Ishikawa (cell line): ENCODE measurements at regions not wholly inside any gene's neighbourhood (a gene's known extent, or its start where the extent isn't known, plus 50 kb on each side); places are given as distances from the start of the nearest gene placed in this dataset.

Experiments used
- CEBPB ChIP-seq: IDR thresholded peaks from 2 replicates; pipeline ENCODE4 v1.6.1; 2012
- CREB1 ChIP-seq: IDR thresholded peaks from 2 replicates; pipeline ENCODE4 v1.6.1; 2012; ENCODE audit warnings: low read depth
- EGR1 ChIP-seq: IDR thresholded peaks from 2 replicates; pipeline ENCODE4 v1.6.1; 2012
- EP300 ChIP-seq: IDR thresholded peaks from 2 replicates; pipeline ENCODE4 v1.6.1; 2012; ENCODE audit warnings: borderline replicate concordance
- FOXM1 ChIP-seq: IDR thresholded peaks from 2 replicates; pipeline ENCODE4 v1.6.1; 2012; ENCODE audit warnings: low read depth, borderline replicate concordance
- MAX ChIP-seq: IDR thresholded peaks from 2 replicates; pipeline ENCODE4 v1.6.1; 2012
- NFIC ChIP-seq: IDR thresholded peaks from 2 replicates; pipeline ENCODE4 v1.6.1; 2012
- RAD21 ChIP-seq: IDR thresholded peaks from 2 replicates; pipeline ENCODE4 v1.6.1; 2012; ENCODE audit warnings: low read depth
- TAF1 ChIP-seq: IDR thresholded peaks from 2 replicates; pipeline ENCODE4 v1.6.1; 2012; ENCODE audit warnings: low read depth, mild to moderate bottlenecking
- TCF12 ChIP-seq: IDR thresholded peaks from 2 replicates; pipeline ENCODE4 v1.6.1; 2012; ENCODE audit warnings: low read depth
- TEAD4 ChIP-seq: IDR thresholded peaks from 2 replicates; pipeline ENCODE4 v1.6.1; 2012
- USF1 ChIP-seq: IDR thresholded peaks from 2 replicates; pipeline ENCODE4 v1.6.1; 2012
- YY1 ChIP-seq: IDR thresholded peaks from 2 replicates; pipeline ENCODE4 v1.6.1; 2012; ENCODE audit warnings: low read depth
- ZBTB7A ChIP-seq: IDR thresholded peaks from 2 replicates; pipeline ENCODE4 v1.6.1; 2012; ENCODE audit warnings: low read depth
- TF ChIP-seq, protein P1 (sequence below): IDR thresholded peaks from 2 replicates; pipeline ENCODE4 v1.6.1; 2012; ENCODE audit warnings: low read depth, mild to moderate bottlenecking

DNA sequence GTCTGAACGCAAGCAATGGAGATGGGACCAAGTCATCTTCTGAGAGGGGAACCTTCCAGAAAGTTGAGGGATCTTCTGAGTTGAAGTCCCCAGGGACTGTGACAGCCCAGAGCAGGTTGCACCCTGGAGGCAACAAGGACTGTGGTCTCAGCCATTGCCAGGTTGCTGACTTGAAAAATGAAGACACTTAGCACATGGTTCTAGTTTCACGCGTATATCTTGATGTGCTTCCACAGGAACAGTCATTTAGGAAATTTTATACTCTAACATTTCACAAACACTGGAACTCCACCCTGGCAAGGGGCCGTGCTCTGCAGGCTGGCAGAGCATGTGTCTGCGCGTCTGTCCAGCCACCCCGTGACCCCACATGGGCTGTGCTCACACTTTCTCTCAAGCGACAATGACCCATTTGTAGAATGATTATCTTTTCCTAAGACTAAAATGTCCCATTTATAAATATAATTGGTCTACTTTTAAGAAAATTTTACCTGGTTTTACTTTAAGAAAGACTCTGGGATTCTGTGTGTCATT, 157.0 kb downstream of the ERMARD start:
- TF ChIP-seq TEAD4: no peak
- no peak for TF ChIP-seq MAX
- TF ChIP-seq TCF12: no peak
- no peak for TF ChIP-seq EP300
- TF ChIP-seq NFIC: no peak
- TF ChIP-seq, protein P1, sequence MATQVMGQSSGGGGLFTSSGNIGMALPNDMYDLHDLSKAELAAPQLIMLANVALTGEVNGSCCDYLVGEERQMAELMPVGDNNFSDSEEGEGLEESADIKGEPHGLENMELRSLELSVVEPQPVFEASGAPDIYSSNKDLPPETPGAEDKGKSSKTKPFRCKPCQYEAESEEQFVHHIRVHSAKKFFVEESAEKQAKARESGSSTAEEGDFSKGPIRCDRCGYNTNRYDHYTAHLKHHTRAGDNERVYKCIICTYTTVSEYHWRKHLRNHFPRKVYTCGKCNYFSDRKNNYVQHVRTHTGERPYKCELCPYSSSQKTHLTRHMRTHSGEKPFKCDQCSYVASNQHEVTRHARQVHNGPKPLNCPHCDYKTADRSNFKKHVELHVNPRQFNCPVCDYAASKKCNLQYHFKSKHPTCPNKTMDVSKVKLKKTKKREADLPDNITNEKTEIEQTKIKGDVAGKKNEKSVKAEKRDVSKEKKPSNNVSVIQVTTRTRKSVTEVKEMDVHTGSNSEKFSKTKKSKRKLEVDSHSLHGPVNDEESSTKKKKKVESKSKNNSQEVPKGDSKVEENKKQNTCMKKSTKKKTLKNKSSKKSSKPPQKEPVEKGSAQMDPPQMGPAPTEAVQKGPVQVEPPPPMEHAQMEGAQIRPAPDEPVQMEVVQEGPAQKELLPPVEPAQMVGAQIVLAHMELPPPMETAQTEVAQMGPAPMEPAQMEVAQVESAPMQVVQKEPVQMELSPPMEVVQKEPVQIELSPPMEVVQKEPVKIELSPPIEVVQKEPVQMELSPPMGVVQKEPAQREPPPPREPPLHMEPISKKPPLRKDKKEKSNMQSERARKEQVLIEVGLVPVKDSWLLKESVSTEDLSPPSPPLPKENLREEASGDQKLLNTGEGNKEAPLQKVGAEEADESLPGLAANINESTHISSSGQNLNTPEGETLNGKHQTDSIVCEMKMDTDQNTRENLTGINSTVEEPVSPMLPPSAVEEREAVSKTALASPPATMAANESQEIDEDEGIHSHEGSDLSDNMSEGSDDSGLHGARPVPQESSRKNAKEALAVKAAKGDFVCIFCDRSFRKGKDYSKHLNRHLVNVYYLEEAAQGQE: no peak
- no peak for TF ChIP-seq CREB1
- no peak for TF ChIP-seq TAF1
- no peak for TF ChIP-seq FOXM1
- TF ChIP-seq CEBPB: no peak
- no peak for TF ChIP-seq YY1
- no peak for TF ChIP-seq EGR1
- no peak for TF ChIP-seq USF1

- TF ChIP-seq ZBTB7A: no peak
- no peak for TF ChIP-seq TCF12
- TF ChIP-seq CREB1: no peak
- no peak for TF ChIP-seq EP300
Observed at GRCh38 chr6:169907419-169908115, 156.1 kb downstream of the ERMARD start.

- TF ChIP-seq TEAD4 (no peak), MAX (no peak)
Observed at GRCh38 chr6:169906688-169907418, 155.4 kb downstream of the ERMARD start.

- TF ChIP-seq, protein P1: 0 out of 2 replicates have a peak, but pooled peaks have one; percentile 18
- no peak for TF ChIP-seq NFIC
- TF ChIP-seq USF1: no peak
Observed at GRCh38 chr6:169906004-169906687, 154.7 kb downstream of the ERMARD start.

GRCh38 chr6:169905041-169905807, 153.8 kb downstream of the ERMARD start:
- no peak for TF ChIP-seq TAF1

DNA sequence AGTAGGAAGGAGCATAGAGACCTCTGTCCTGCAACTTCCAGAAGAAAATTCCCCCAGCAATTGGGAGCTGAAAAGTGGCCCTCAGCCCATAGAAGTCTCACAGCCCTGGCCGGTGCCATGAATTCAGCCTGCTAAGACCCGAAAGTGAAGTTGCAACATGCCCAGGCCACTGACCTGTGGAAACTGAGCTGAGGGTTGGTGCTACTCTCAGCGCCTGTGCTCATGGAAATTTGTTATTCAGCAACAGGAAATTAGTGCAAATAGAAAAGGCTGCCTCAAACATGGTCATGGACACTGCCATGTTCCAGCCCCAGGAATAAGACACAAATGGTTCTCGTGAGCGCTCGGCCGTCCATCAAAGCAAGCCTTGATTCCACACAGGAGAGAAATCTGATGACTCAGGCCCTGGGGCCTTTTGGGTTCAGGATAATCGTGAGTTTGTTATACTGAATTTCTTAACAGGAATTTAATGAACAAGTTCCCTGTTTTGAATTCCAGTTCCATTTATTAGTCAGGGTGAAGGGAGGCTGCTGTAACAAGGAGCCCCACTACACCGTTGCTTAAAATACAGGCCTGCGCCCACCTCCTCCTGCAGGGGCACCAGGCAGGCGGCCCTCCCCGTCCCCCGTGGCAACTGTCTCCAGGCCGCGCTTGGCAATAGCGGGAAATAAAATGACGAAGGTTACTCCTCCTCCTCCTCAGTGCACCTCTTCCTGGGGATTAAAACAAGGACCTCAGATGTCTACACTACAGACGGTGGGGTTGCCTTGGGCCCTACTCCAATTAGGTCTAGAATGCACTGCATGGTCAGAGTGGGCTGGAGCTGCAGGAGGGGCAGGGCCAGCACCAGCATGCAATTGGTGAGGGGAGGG, 152.9 kb downstream of the ERMARD start:
- TF ChIP-seq YY1 (no peak), RAD21 (no peak), FOXM1 (no peak), CEBPB (no peak), CREB1 (no peak), MAX (no peak), TEAD4 (no peak), EP300 (no peak), USF1 (no peak), ZBTB7A (no peak), TAF1 (no peak), TCF12 (no peak), NFIC (no peak), EGR1 (no peak)
- TF ChIP-seq, protein P1: no peak
